Midbrain (tissue), 1 donor: ENCODE measurements at regions not wholly inside any gene's neighbourhood (a gene's known extent, or its start where the extent isn't known, plus 50 kb on each side); places are given as distances from the start of the nearest gene placed in this dataset.

Source experiments
- DNase-seq: peaks from one replicate; lab custom pipeline; 2025; lab: John Stamatoyannopoulos, UW

GRCh38 chr5:82359272-82359671, 81.1 kb upstream of the RPS23 start:
- no peak for DNase-seq

- DNase-seq = no peak
Measured at GRCh38 chr5:82358457-82358856, 80.3 kb upstream of the RPS23 start.

GRCh38 chr5:82356808-82357671, 78.9 kb upstream of the RPS23 start:
- no peak for DNase-seq

- DNase-seq = no peak
Measured at GRCh38 chr5:82356021-82356420, 77.9 kb upstream of the RPS23 start.

GRCh38 chr5:82355496-82355895, 77.3 kb upstream of the RPS23 start:
- DNase-seq = no peak

GRCh38 chr5:82355053-82355452, 76.9 kb upstream of the RPS23 start:
- no peak for DNase-seq

GRCh38 chr5:82354543-82354942, 76.4 kb upstream of the RPS23 start:
- DNase-seq = no peak

GRCh38 chr5:82353522-82353921, 75.4 kb upstream of the RPS23 start:
- no peak for DNase-seq

- no peak for DNase-seq
Measured at GRCh38 chr5:82352146-82352791, 74.1 kb upstream of the RPS23 start.

- DNase-seq = peak; percentile 84
Measured at GRCh38 chr5:82351754-82352145, 73.6 kb upstream of the RPS23 start.

GRCh38 chr5:82351297-82351696, 73.1 kb upstream of the RPS23 start:
- no peak for DNase-seq

- no peak for DNase-seq
Measured at GRCh38 chr5:82349652-82350051, 71.5 kb upstream of the RPS23 start.

- no peak for DNase-seq
Measured at GRCh38 chr5:82348784-82349425, 70.8 kb upstream of the RPS23 start.

- peak; percentile 69 for DNase-seq
Measured at GRCh38 chr5:82347201-82347865, 69.2 kb upstream of the RPS23 start.

- no peak for DNase-seq
Measured at GRCh38 chr5:82346399-82347165, 68.4 kb upstream of the RPS23 start.

- no peak for DNase-seq
Measured at GRCh38 chr5:82345108-82345507, 67.0 kb upstream of the RPS23 start.

GRCh38 chr5:82341325-82341724, 63.2 kb upstream of the RPS23 start:
- no peak for DNase-seq

GRCh38 chr5:82340799-82341198, 62.6 kb upstream of the RPS23 start:
- DNase-seq = no peak

- DNase-seq = no peak
Measured at GRCh38 chr5:82339792-82340191, 61.6 kb upstream of the RPS23 start.

- DNase-seq = no peak
Measured at GRCh38 chr5:82338771-82339373, 60.7 kb upstream of the RPS23 start.

- no peak for DNase-seq
Measured at GRCh38 chr5:82336959-82337351, 58.8 kb upstream of the RPS23 start.
